ENCODE measurements at regions not wholly inside any gene's neighbourhood (a gene's known extent, or its start where the extent isn't known, plus 50 kb on each side); places are given as distances from the start of the nearest gene placed in this dataset.

DNA sequence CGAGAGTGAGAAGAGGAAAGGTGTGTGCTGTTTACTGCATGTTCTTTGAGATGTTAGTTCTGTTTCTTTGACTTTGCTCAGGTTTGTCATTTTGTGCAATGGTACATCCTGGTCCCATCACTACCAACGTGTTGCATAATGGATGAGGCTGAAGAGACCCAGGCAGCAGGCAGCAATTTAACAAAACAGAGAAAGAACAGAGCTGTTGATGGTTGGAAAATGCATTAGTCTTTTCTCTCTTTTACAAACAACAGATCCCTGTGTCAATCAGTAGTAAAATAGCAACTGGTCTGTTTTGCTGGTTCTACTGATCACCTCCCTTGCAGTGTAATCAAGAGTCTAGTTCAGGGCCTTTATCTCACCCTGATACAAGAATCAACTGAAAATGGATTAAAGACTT lies 64.8 kb upstream of the LIMCH1 start:
- H3K27me3 ChIP-seq (ENCODE audit: insufficient read depth, low read length): no peaks in the 10 kb centered on the region
- DNase-seq (ENCODE audit: insufficient read length, low spot score, missing footprints): no peak
- no peak overlapping the region for H3K4me3 ChIP-seq (ENCODE audit: insufficient read depth, low read length)
- no peaks in the 10 kb centered on the region for H3K9me3 ChIP-seq (ENCODE audit: low read depth, low read length)
- no peak overlapping the region for H2AFZ ChIP-seq (ENCODE audit: low read length)
- no peak overlapping the region for H3K4me2 ChIP-seq (ENCODE audit: insufficient read depth, low read length)
- no peaks in the 10 kb centered on the region for H3K79me2 ChIP-seq (ENCODE audit: insufficient read depth, low read length)
- H4K20me1 ChIP-seq (ENCODE audit: insufficient read depth, low read length): no peaks in the 10 kb centered on the region
- H3K4me1 ChIP-seq (ENCODE audit: insufficient read depth, low read length): no peaks in the 10 kb centered on the region
- TF ChIP-seq, protein P1, sequence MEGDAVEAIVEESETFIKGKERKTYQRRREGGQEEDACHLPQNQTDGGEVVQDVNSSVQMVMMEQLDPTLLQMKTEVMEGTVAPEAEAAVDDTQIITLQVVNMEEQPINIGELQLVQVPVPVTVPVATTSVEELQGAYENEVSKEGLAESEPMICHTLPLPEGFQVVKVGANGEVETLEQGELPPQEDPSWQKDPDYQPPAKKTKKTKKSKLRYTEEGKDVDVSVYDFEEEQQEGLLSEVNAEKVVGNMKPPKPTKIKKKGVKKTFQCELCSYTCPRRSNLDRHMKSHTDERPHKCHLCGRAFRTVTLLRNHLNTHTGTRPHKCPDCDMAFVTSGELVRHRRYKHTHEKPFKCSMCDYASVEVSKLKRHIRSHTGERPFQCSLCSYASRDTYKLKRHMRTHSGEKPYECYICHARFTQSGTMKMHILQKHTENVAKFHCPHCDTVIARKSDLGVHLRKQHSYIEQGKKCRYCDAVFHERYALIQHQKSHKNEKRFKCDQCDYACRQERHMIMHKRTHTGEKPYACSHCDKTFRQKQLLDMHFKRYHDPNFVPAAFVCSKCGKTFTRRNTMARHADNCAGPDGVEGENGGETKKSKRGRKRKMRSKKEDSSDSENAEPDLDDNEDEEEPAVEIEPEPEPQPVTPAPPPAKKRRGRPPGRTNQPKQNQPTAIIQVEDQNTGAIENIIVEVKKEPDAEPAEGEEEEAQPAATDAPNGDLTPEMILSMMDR (IDR thresholded peaks at IDR 0.05; ENCODE audit: extremely low read depth, low read depth, low read length): no peak
- no peak overlapping the region for H3K27ac ChIP-seq (ENCODE audit: low read depth, low read length)
- H3K36me3 ChIP-seq (ENCODE audit: insufficient read depth, low read length): no peaks in the 10 kb centered on the region

DNA sequence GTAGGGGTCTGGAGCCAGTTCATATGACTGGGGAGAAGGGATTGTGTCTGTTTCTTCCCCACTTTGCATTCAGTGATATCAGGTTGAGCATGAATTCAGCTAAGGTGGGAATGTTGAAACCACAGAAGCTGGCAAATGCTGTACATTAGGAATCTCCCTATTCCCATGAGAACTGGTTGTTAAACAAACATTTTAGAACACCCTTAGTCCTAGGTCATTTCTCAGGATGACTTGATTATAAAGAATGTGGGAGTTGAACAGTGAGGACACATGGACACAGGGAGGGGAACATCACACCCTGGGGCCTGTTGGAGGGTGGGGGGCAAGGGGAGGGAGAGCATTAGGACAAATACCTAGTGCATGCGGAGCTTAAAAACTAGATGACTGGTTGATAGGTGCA lies 62.6 kb upstream of the LIMCH1 start:
- Histone ChIP-seq H3K27ac (ENCODE audit: low read depth, low read length) (no peak overlapping the region), H3K9me3 (ENCODE audit: low read depth, low read length) (no peaks in the 10 kb centered on the region), H4K20me1 (ENCODE audit: insufficient read depth, low read length) (no peaks in the 10 kb centered on the region), H2AFZ (ENCODE audit: low read length) (no peak overlapping the region), H3K79me2 (ENCODE audit: insufficient read depth, low read length) (no peaks in the 10 kb centered on the region), H3K4me3 (ENCODE audit: insufficient read depth, low read length) (no peak overlapping the region), H3K4me2 (ENCODE audit: insufficient read depth, low read length) (no peak overlapping the region), H3K27me3 (ENCODE audit: insufficient read depth, low read length) (no peaks in the 10 kb centered on the region), H3K36me3 (ENCODE audit: insufficient read depth, low read length) (no peaks in the 10 kb centered on the region), H3K4me1 (ENCODE audit: insufficient read depth, low read length) (no peaks in the 10 kb centered on the region)
- no peak for DNase-seq (ENCODE audit: insufficient read length, low spot score, missing footprints)
- TF ChIP-seq, protein P1 (IDR thresholded peaks at IDR 0.05; ENCODE audit: extremely low read depth, low read depth, low read length): no peak

DNA sequence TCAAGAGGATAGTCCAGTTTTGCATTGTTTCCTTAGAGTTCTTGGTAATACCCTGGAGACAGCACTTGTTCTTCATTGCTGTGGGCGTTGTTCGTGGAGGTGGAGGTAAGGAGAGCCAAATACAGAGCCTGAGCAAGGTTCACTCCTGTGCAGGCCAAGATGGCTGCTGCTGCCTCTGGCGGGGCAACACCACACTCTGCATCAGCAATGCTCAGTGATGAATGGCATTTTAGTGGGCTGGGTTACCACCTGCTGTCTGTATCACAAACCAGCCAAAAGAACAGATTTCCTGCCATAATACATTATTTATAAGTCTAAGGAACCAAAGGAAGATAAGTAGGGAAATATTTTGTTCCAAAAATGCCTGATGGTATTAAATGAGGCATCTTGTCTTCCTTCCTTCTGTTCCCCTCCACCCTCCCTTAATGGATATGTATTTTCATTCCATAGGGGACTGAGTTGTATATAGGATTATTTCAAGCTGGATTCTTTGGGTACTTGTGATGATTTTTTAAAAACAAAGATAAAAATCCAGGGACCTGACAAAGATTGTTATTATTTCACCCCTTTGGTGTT lies 61.6 kb upstream of the LIMCH1 start:
- Histone ChIP-seq H3K4me3 (ENCODE audit: insufficient read depth, low read length) (no peak overlapping the region), H2AFZ (ENCODE audit: low read length) (no peak overlapping the region), H4K20me1 (ENCODE audit: insufficient read depth, low read length) (no peaks in the 10 kb centered on the region), H3K79me2 (ENCODE audit: insufficient read depth, low read length) (no peaks in the 10 kb centered on the region), H3K27me3 (ENCODE audit: insufficient read depth, low read length) (no peaks in the 10 kb centered on the region), H3K9me3 (ENCODE audit: low read depth, low read length) (no peaks in the 10 kb centered on the region), H3K27ac (ENCODE audit: low read depth, low read length) (no peak overlapping the region), H3K4me2 (ENCODE audit: insufficient read depth, low read length) (no peak overlapping the region), H3K36me3 (ENCODE audit: insufficient read depth, low read length) (no peaks in the 10 kb centered on the region), H3K4me1 (ENCODE audit: insufficient read depth, low read length) (no peaks in the 10 kb centered on the region)
- TF ChIP-seq, protein P1 (IDR thresholded peaks at IDR 0.05; ENCODE audit: extremely low read depth, low read depth, low read length): no peak
- DNase-seq (ENCODE audit: insufficient read length, low spot score, missing footprints): no peak

DNA sequence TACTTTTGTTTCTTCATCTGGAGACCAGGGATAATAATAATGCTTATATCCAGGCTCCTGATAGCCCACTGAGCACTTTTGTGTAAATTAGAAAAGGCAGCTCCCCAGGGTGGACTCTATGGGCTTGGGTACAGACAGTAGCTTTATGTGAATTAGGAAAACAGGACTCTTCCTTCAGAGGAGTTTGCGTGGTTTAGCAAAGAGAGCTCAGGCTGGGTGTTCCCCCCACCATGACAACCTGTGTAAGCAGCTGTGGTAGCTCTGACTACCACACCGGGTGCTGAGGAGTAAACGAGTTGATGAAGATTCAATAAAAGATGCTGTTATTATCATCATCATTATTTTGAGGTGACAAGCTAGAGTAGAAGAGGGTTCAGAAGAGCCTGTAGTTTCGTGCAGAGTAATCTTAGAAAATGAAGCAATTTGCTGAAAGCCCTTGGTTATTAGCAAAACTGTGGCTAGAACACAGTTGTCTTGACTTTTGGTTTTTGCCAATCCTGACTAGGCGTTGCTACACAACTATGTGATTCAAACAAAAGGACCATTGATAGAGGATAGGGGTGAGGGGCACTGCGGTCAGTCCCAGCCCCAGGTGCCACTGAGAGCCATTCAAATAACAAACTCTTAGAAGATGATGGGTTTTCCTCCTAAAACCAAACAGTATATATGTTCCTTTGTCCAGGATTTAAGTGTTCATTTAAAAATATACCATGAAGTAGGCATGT lies 60.6 kb upstream of the LIMCH1 start:
- H3K27ac ChIP-seq (ENCODE audit: low read depth, low read length): no peak overlapping the region
- no peak for DNase-seq (ENCODE audit: insufficient read length, low spot score, missing footprints)
- no peaks in the 10 kb centered on the region for H3K4me1 ChIP-seq (ENCODE audit: insufficient read depth, low read length)
- H3K4me3 ChIP-seq (ENCODE audit: insufficient read depth, low read length): no peak overlapping the region
- H3K4me2 ChIP-seq (ENCODE audit: insufficient read depth, low read length): no peak overlapping the region
- H3K9me3 ChIP-seq (ENCODE audit: low read depth, low read length): no peaks in the 10 kb centered on the region
- no peak overlapping the region for H2AFZ ChIP-seq (ENCODE audit: low read length)
- no peaks in the 10 kb centered on the region for H4K20me1 ChIP-seq (ENCODE audit: insufficient read depth, low read length)
- TF ChIP-seq, protein P1 (IDR thresholded peaks at IDR 0.05; ENCODE audit: extremely low read depth, low read depth, low read length): no peak
- H3K36me3 ChIP-seq (ENCODE audit: insufficient read depth, low read length): no peaks in the 10 kb centered on the region
- H3K79me2 ChIP-seq (ENCODE audit: insufficient read depth, low read length): no peaks in the 10 kb centered on the region
- H3K27me3 ChIP-seq (ENCODE audit: insufficient read depth, low read length): no peaks in the 10 kb centered on the region

All from osteoblast (primary cell).